IPS-18a (cell line): ENCODE measurements at regions not wholly inside any gene's neighbourhood (a gene's known extent, or its start where the extent isn't known, plus 50 kb on each side); places are given as distances from the start of the nearest gene placed in this dataset.

ENCODE experiments used
- H3K27ac ChIP-seq: one replicate; pipeline ENCODE4 v1.5.1; 2013; ENCODE audit warnings: low read length
- H3K27me3 ChIP-seq: one replicate; pipeline ENCODE4 v1.6.1; 2013; ENCODE audit warnings: mild to moderate bottlenecking, low read length; ENCODE audit not compliant: control insufficient read depth, insufficient read depth
- H3K36me3 ChIP-seq: one replicate; pipeline ENCODE4 v1.6.1; 2013; ENCODE audit warnings: low read depth, low read length; ENCODE audit not compliant: control insufficient read depth
- H3K4me1 ChIP-seq: one replicate; pipeline ENCODE4 v1.6.1; 2013; ENCODE audit warnings: low read depth, low read length; ENCODE audit not compliant: control insufficient read depth
- H3K4me3 ChIP-seq: one replicate; pipeline ENCODE4 v1.5.1; 2013; ENCODE audit warnings: low read length
- H3K9ac ChIP-seq: one replicate; pipeline ENCODE4 v1.6.1; 2013; ENCODE audit warnings: mild to moderate bottlenecking, low read length, moderate library complexity
- H3K9me3 ChIP-seq: one replicate; pipeline ENCODE4 v1.6.1; 2013; ENCODE audit warnings: low read depth, low read length; ENCODE audit not compliant: control insufficient read depth

DNA sequence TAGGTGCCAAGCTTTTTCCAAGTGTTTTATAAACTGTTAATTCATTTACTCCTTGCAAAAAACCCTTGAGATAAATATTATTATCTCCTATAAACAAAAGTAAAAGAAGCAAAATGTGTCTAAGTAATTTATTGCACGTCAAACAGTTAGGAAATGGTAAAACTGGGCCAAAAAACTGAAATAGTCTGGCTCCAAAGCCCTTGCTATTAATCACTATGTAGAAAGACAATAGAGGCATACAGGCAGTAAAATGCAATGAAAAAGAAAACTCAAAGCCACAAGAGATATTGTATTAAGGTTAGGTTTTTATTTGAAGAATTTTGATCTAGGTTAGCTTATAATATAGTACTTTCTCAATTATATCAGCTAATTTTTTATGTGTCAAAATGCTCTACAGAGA, 457.7 kb downstream of the ANXA1 start:
- Histone ChIP-seq H3K4me1 (no peaks in the 10 kb centered on the region), H3K36me3 (no peaks in the 10 kb centered on the region), H3K27ac (no peak overlapping the region), H3K9me3 (no peaks in the 10 kb centered on the region), H3K27me3 (no peaks in the 10 kb centered on the region), H3K9ac (no peak overlapping the region), H3K4me3 (no peak overlapping the region)

DNA sequence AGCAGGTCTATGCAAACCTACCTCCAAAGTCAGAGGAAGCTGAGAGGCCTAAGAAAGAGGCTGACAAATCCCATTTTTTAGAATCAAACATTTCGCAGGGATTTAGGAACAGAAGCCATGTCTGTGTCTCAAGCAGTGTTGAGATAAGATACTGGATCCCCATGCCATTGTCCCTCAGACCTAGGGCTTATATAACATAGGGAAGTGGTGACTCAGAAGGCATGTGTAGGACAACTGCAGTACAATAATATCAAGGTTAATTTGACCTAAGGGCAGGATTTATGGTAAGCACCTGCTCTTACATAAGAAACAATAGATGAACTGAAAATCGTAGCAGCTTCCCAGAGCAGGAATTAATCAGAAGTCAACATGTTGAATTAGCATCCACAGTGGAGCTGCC, 459.4 kb downstream of the ANXA1 start:
- Histone ChIP-seq H3K36me3 (no peaks in the 10 kb centered on the region), H3K9ac (no peak overlapping the region), H3K27ac (no peak overlapping the region), H3K4me3 (no peak overlapping the region), H3K27me3 (no peaks in the 10 kb centered on the region), H3K9me3 (no peaks in the 10 kb centered on the region), H3K4me1 (peaks cover 9% of the 10 kb centered on the region)

DNA sequence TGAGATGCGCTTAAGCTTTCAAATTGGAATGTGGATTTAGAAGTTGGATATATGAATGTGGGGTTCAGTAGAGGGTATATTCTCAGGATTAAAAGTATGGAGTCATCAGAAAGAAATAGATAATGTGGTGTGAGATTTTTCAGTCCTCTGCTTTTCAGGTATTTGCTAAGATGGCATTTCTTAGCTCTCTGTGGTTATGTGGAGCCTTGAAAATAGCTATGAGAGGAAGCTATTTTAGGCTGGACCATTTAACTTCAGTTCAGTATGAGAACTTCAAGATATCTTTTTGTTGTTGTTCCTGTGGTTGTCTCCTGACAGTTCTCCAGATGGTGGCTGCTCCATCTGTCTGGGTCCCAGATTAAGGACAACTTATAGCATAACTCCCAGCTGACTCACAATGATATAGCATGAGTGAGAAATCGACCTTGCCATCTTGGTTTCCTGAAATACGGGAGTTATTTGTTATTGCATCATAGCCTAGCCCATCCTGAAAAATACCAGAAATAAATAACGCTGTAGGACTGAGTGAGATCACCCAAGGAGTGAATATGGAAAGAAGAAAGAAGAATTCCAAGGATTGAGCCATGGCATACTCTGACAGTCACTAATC, 461.5 kb downstream of the ANXA1 start:
- Histone ChIP-seq H3K36me3 (no peaks in the 10 kb centered on the region), H3K27me3 (no peaks in the 10 kb centered on the region), H3K9me3 (no peaks in the 10 kb centered on the region), H3K9ac (no peak overlapping the region), H3K4me3 (no peak overlapping the region), H3K27ac (no peak overlapping the region), H3K4me1 (peaks cover 11% of the 10 kb centered on the region)

DNA sequence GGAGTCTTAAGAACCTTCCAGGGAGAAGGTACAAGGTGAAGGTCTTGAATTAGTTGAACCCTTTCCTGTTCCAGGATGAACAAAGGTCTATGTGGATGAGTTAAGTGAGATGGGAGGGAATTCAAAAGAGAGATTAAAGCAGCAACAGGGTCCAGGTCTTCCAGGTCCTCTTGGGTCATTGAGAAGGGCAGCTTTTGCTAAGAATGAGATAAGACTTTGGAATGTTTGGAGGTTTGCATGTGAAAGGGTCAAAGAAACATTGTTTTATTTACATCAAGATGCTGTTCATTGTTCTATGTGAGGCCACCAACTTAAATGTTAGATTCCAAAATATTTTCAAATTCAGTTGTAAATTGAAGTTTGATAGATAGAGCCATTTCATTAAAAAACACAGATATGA, 463.9 kb downstream of the ANXA1 start:
- no peak overlapping the region for H3K4me3 ChIP-seq
- H3K9ac ChIP-seq = no peak overlapping the region
- H3K4me1 ChIP-seq = peaks cover 15% of the 10 kb centered on the region
- H3K9me3 ChIP-seq = no peaks in the 10 kb centered on the region
- H3K27me3 ChIP-seq = no peaks in the 10 kb centered on the region
- H3K27ac ChIP-seq = no peak overlapping the region
- no peaks in the 10 kb centered on the region for H3K36me3 ChIP-seq

DNA sequence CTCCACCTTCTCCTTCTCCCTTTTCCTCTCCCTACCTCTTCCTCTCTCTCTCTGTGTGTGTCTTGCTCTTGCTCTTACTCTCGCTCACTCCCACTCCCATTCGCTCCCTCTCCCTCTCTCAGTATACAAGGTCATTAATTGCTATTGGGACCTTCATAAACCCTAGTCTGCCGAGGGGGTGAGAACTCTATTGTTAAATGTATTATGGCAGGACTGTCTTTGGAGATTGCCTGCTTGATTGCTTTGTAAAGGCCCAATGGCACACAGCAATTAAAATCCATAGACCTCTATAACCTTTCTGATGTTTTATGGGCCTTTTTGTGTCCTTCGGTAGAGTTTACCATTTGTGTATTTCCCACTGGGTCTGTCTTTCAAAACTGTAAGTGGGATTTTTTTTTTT, 465.9 kb downstream of the ANXA1 start:
- no peaks in the 10 kb centered on the region for H3K9me3 ChIP-seq
- no peaks in the 10 kb centered on the region for H3K27me3 ChIP-seq
- H3K36me3 ChIP-seq = no peaks in the 10 kb centered on the region
- no peak overlapping the region for H3K4me3 ChIP-seq
- H3K27ac ChIP-seq = no peak overlapping the region
- peaks cover 15% of the 10 kb centered on the region for H3K4me1 ChIP-seq
- no peak overlapping the region for H3K9ac ChIP-seq

DNA sequence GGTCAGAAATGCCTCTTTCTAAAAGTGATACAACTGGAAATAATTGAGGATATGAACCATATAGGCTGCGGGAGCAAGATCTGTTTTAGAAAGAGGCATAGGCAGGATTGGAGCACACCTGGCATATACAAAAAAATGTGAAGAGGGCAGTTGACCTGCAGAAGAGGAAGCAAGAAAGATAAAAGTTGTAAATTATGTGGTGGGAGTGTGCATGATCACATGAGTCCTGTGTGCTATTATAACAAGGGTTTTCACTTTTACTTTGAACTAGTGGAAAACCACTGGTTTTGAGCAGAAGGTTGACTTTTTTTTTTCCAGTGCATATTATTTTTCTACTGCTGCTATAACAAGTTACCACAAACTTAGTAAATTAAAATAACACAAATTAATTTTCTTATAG, 489.3 kb downstream of the ANXA1 start:
- no peaks in the 10 kb centered on the region for H3K27me3 ChIP-seq
- no peaks in the 10 kb centered on the region for H3K9me3 ChIP-seq
- H3K9ac ChIP-seq = no peak overlapping the region
- no peaks in the 10 kb centered on the region for H3K36me3 ChIP-seq
- H3K4me1 ChIP-seq = no peaks in the 10 kb centered on the region
- no peak overlapping the region for H3K27ac ChIP-seq
- H3K4me3 ChIP-seq = no peak overlapping the region

DNA sequence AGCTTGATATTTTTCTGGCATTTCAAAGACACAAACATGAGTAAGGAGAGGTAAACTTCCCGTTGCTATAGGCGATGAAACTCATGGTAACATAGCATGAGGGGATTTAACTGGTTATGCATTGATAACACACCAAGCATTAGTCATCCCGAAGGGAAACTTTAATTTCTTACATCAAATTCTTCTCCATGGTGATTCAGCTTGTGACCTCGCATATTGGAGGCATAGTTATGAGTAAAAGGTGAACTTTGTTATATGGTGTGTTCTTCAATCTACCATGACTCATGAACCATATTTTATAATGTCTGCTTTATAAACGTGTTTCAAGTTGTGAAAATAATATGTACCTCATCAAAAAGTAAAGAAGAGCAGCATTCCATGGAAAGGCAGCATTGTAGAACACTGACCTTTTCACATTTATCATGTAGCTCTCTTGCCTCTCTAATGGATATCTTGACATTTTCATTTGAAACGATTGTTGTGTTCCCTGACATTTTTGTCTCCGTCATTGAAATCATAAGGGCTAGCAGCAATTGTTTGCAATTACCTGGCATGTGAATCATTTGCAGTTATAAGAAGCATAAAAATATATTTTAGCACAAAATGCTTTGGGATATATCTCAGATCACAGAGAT, 491.8 kb downstream of the ANXA1 start:
- Histone ChIP-seq H3K9me3 (no peaks in the 10 kb centered on the region), H3K4me3 (no peak overlapping the region), H3K4me1 (no peaks in the 10 kb centered on the region), H3K27ac (no peak overlapping the region), H3K27me3 (no peaks in the 10 kb centered on the region), H3K9ac (no peak overlapping the region), H3K36me3 (no peaks in the 10 kb centered on the region)

DNA sequence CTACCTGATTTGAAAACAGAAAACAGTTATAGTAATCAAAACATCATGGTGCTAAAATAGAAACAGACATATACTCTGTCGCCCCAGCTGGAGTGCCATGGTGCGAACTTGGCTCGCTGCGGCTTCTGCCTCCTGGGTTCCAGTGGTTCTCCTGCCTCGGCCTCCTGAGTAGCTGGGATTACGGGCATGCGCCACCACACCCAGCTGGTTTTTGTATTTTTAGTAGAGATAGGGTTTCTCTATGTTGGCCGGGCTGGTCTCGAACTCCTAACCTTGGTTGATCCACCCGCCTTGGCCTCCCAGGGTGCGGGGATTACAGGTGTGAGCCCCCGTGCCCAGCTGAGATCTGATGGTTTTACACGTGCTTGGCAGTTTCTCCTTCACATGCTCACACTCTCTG, 495.9 kb downstream of the ANXA1 start:
- H3K9me3 ChIP-seq = no peaks in the 10 kb centered on the region
- H3K9ac ChIP-seq = no peak overlapping the region
- H3K36me3 ChIP-seq = no peaks in the 10 kb centered on the region
- H3K4me1 ChIP-seq = no peaks in the 10 kb centered on the region
- no peaks in the 10 kb centered on the region for H3K27me3 ChIP-seq
- H3K4me3 ChIP-seq = no peak overlapping the region
- no peak overlapping the region for H3K27ac ChIP-seq

DNA sequence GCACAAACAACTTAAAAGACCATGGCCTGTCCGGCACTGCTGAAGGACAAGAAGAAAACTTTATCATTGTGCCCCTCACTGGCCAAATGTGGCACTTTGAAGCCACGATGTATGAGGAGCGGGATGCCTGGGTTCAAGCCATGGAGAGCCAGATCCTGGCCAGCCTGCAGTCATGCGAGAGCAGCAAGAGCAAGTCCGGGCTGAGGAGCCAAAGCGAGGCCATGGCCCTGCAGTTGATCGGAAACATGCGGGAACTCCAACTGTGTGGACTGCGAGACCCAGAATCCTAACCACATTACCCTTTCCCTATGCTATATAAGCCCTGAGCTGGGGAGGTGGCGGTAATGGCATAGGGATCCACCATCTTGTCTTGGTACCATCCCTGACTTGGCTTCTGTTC, 497.9 kb downstream of the ANXA1 start:
- Histone ChIP-seq H3K36me3 (no peaks in the 10 kb centered on the region), H3K4me3 (no peak overlapping the region), H3K4me1 (no peaks in the 10 kb centered on the region), H3K27me3 (no peaks in the 10 kb centered on the region), H3K27ac (no peak overlapping the region), H3K9me3 (no peaks in the 10 kb centered on the region), H3K9ac (no peak overlapping the region)

DNA sequence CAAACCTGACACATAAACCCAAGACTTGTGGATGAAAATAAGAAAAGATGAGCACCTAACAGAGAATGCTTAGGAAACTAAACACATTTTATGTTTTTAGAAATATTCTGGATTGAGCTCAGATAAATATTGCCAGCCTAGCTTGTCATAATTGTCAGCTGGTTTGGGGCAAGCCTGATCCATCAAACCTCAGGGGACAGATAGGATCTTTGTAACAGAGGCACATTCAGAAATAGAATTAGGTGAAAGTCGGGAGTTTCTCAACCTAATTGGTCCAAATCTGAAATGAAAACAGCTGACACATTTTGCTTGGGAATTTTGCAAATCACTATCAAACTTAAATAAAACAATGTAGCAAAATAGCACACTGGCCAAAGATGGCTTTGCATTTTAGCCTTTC, 503.7 kb downstream of the ANXA1 start:
- Histone ChIP-seq H3K9ac (no peak overlapping the region), H3K9me3 (no peaks in the 10 kb centered on the region), H3K36me3 (no peaks in the 10 kb centered on the region), H3K4me1 (peaks cover 25% of the 10 kb centered on the region), H3K27ac (no peak overlapping the region), H3K27me3 (no peaks in the 10 kb centered on the region), H3K4me3 (no peak overlapping the region)

DNA sequence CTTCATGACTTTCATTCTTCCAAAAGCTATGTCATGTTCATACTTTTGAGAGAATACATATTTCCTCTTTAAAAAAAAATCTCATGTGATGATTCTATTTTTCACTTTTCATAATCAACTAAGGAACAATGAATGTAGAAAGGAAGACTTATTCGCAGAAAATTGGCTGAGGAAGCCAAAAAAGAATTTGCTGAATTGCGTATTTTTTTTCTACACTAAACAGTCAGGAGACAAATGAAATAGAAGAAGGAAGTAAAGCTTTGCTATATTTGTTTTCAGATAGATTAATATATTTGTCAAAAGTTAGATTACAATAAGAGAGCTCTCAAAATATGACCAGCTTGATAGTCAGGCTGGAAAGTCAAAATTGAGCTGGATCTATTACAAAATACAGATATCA, 504.2 kb downstream of the ANXA1 start:
- H3K4me1 ChIP-seq = peaks cover 25% of the 10 kb centered on the region
- no peak overlapping the region for H3K27ac ChIP-seq
- no peak overlapping the region for H3K9ac ChIP-seq
- no peak overlapping the region for H3K4me3 ChIP-seq
- no peaks in the 10 kb centered on the region for H3K27me3 ChIP-seq
- no peaks in the 10 kb centered on the region for H3K36me3 ChIP-seq
- no peaks in the 10 kb centered on the region for H3K9me3 ChIP-seq

DNA sequence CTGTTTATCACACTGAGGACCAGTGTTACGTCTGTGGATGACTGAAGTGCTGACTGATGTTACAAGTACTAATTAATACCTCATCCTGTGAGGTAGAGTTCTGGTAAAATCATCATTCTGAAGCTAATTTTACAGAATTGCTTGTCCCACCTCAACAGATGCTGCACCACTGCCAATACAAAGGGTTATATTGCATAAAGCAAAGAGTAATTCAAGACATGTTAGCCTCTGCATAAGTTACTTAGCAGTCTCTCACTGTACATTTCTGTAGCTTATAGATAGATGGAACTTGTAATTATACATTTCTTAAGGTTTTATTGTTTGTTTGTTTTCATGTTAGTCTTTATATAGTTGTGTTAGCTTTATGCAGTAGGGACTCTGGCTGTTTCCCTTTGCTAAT, 513.6 kb downstream of the ANXA1 start:
- Histone ChIP-seq H3K27me3 (no peaks in the 10 kb centered on the region), H3K4me1 (no peaks in the 10 kb centered on the region), H3K36me3 (no peaks in the 10 kb centered on the region), H3K9ac (no peak overlapping the region), H3K27ac (no peak overlapping the region), H3K4me3 (no peak overlapping the region), H3K9me3 (no peaks in the 10 kb centered on the region)
